Ishikawa (cell line): ENCODE measurements at regions not wholly inside any gene's neighbourhood (a gene's known extent, or its start where the extent isn't known, plus 50 kb on each side); places are given as distances from the start of the nearest gene placed in this dataset.

Source experiments
- CREB1 ChIP-seq: IDR thresholded peaks from 2 replicates; pipeline ENCODE4 v1.6.1; 2012; ENCODE audit warnings: low read depth
- MAX ChIP-seq: IDR thresholded peaks from 2 replicates; pipeline ENCODE4 v1.6.1; 2012
- RAD21 ChIP-seq: IDR thresholded peaks from 2 replicates; pipeline ENCODE4 v1.6.1; 2012; ENCODE audit warnings: low read depth
- TCF12 ChIP-seq: IDR thresholded peaks from 2 replicates; pipeline ENCODE4 v1.6.1; 2012; ENCODE audit warnings: low read depth

- TF ChIP-seq MAX: no peak
- TF ChIP-seq RAD21: no peak
- no peak for TF ChIP-seq CREB1
- TF ChIP-seq TCF12: no peak
These were observed 143.1 kb downstream of the ZNF737 start for GRCh38 chr19:20422216-20423205.
